ENCODE measurements at regions not wholly inside any gene's neighbourhood (a gene's known extent, or its start where the extent isn't known, plus 50 kb on each side); places are given as distances from the start of the nearest gene placed in this dataset.
"Not testable (repeated sequence)": the region's sequence is repeated elsewhere in the genome, so short reads cannot be mapped to it uniquely, and the experiment has no call there.

DNA sequence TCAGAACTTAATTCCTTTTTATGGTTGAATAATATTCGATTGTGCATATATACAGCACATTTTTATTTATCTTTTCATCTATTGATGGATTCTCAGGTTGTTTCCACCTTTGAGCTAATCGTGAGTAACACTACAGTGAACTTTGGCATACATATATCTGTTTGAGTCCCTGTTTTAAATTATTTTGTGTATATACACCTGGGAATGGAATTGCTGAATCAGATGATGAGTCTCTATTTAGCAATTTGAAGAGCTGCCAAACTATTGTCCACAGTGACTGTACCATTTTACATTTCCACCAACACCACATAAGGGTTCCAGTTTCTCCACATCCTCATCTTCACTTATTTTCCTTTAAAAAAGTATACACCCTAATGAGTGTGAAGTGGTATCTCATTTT, 166.2 kb upstream of the FGF13 start:
- Mint-ChIP-seq H3K9me3 (peaks cover 12% of the 10 kb centered on the region), H3K4me1 (no peaks in the 10 kb centered on the region), H3K27me3 (no peaks in the 10 kb centered on the region), H3K4me3 (no peak overlapping the region), H3K36me3 (no peaks in the 10 kb centered on the region), H3K27ac (no peak overlapping the region)
- ATAC-seq (ENCODE audit: low read depth): no peak
- DNase-seq (ENCODE audit: low spot score in 2 of 2): no peak

DNA sequence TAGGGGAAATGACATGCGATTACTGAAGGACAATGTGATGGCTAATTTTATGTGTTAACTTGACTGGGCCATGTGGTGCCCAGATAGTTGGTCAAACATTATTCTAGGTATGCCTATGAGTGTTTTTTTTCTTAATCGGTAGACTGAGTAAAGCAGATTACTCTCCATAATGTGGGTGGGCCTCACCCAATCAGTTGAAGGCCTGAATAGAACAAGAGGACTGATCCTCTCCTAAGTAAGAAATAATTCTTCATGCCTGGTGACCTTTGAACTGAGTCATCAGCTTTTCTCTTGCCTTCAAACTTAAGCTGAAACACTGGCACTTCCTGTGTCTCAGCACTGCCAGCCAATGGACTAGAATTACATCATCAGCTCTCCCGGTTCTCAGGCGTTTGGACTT, 164.0 kb upstream of the FGF13 start:
- H3K36me3 Mint-ChIP-seq: no peaks in the 10 kb centered on the region
- peaks cover 6% of the 10 kb centered on the region for H3K9me3 Mint-ChIP-seq
- ATAC-seq (ENCODE audit: low read depth): no peak
- no peak overlapping the region for H3K4me3 Mint-ChIP-seq
- no peak for DNase-seq (ENCODE audit: low spot score in 2 of 2)
- H3K27me3 Mint-ChIP-seq: no peaks in the 10 kb centered on the region
- H3K27ac Mint-ChIP-seq: no peak overlapping the region
- no peaks in the 10 kb centered on the region for H3K4me1 Mint-ChIP-seq

DNA sequence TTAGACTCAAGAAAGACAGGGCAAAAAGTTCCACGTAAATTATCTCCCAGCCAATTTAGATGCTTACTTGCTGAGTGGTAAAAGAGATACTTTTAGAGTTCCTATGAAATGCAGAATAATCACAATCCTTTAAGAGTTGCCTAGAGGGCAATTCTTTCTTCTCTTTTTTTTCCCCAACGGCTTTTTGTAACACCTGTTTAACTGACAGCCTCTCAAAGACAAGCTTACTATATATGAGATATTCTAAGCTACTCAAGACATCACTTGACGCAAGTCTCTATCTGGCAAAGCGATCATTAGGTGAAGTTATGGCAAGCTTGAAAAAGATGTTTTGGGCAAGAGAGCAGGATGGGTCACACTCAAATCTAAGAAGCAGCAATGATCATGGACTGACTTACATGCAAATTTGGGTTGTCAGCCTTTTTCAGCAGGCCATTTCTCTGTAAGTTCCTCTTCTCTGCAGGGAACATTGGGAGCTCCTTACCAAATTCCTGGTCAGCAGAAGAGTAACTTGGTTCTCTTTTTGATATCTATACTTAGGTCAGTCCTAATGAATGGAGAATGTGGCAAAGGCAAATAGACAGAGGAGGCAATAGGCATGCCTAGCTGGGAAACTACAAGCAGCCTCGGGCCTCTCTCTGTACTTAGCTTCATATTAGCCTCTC, 162.9 kb upstream of the FGF13 start:
- no peaks in the 10 kb centered on the region for H3K27me3 Mint-ChIP-seq
- ATAC-seq (ENCODE audit: low read depth) (no peak), DNase-seq (ENCODE audit: low spot score in 2 of 2) (no peak)
- H3K4me1 Mint-ChIP-seq: no peaks in the 10 kb centered on the region
- H3K27ac Mint-ChIP-seq: no peak overlapping the region
- peaks cover 6% of the 10 kb centered on the region for H3K9me3 Mint-ChIP-seq
- H3K4me3 Mint-ChIP-seq: no peak overlapping the region
- no peaks in the 10 kb centered on the region for H3K36me3 Mint-ChIP-seq

DNA sequence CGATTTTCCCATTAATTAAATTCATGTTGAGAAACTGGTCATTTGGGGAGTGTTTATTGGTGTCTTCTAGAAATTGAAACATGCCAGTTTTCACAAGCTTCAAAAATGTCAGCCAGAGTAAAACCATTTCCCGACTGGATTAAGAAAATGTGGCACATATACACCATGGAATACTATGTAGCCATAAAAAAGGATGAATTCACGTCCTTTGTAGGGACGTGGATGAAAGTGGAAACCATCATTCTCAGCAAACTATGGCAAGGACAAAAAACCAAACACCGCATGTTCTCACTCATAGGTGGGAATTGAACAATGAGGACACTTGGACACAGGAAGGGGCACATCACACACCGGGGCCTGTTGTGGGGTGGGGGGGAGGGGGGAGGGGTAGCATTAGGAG, 162.1 kb upstream of the FGF13 start:
- not testable (repeated sequence) for H3K9me3 Mint-ChIP-seq; H3K4me3 Mint-ChIP-seq; DNase-seq (ENCODE audit: low spot score in 2 of 2)

DNA sequence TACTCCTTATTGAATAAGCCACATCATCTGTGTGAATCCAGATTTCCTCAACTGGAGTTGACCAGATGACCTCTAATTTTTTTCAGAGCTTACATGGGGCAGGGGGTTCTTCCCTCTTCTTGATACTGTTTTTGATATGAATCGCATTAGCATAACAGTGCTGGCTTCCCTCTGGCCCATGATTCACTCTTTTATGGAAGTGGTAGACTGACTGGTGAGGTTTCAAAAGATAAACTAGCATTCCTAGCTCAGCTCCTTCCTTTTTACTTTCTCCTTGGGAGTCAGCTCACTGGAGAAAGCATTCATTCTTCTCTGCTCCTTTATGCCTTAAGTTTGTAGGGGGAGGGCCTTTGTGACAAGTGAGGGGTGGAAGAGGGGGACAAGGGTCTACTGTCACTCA, 161.0 kb upstream of the FGF13 start:
- no peaks in the 10 kb centered on the region for H3K27me3 Mint-ChIP-seq
- H3K9me3 Mint-ChIP-seq: peaks cover 6% of the 10 kb centered on the region
- H3K4me3 Mint-ChIP-seq: no peak overlapping the region
- DNase-seq (ENCODE audit: low spot score in 2 of 2) (no peak), ATAC-seq (ENCODE audit: low read depth) (no peak)
- H3K4me1 Mint-ChIP-seq: no peaks in the 10 kb centered on the region
- no peaks in the 10 kb centered on the region for H3K36me3 Mint-ChIP-seq
- H3K27ac Mint-ChIP-seq: no peak overlapping the region

More for the DNA sequence above, 162.1 kb upstream of the FGF13 start:
- H3K4me1 Mint-ChIP-seq; H3K27ac Mint-ChIP-seq; ATAC-seq (ENCODE audit: low read depth); H3K27me3 Mint-ChIP-seq; H3K36me3 Mint-ChIP-seq: not testable (repeated sequence)

DNA sequence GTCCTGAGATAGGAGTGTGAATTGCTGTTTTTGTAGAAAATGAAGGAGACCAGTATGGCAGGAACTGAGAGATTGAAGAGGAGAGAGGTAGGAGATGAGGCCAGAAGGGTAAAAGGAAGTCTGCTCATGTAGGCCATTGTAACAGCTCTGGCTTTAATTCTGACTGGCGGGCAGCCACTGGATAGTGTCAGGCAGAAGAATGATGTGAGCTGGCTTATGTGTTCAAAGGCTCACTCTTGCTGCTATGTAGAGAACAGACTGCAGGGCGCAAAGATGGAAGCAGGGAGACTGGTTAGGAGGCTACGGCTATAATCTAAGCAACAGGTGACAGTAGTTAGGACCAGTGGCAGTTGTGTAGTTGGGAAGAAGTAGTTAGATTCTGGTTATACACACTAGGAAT, 160.2 kb upstream of the FGF13 start:
- H3K4me1 Mint-ChIP-seq: no peaks in the 10 kb centered on the region
- no peak overlapping the region for H3K27ac Mint-ChIP-seq
- no peak overlapping the region for H3K4me3 Mint-ChIP-seq
- no peak for ATAC-seq (ENCODE audit: low read depth)
- H3K36me3 Mint-ChIP-seq: no peaks in the 10 kb centered on the region
- H3K27me3 Mint-ChIP-seq: no peaks in the 10 kb centered on the region
- peaks cover 6% of the 10 kb centered on the region for H3K9me3 Mint-ChIP-seq
- DNase-seq (ENCODE audit: low spot score in 2 of 2): no peak

DNA sequence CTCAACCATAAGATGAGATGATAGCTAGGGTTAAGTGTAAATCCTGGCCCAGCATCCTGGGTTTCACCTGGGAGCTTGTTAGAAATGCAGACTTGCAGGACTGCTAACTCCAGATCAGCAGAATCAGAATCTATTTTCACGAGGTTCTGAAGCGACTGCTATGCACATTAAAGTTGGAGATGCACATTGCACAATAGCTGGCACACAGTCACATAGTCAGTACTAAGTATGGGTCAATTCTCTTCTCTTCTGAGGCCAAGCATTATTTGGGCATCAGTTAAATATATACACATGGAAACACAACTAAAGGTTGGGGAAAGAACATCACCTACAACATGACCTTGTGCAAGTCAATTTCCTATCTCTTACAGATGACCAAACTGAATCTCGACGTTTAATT, 155.1 kb upstream of the FGF13 start:
- ATAC-seq (ENCODE audit: low read depth): no peak
- no peaks in the 10 kb centered on the region for H3K4me1 Mint-ChIP-seq
- no peaks in the 10 kb centered on the region for H3K9me3 Mint-ChIP-seq
- no peaks in the 10 kb centered on the region for H3K27me3 Mint-ChIP-seq
- H3K4me3 Mint-ChIP-seq: no peak overlapping the region
- no peaks in the 10 kb centered on the region for H3K36me3 Mint-ChIP-seq
- no peak overlapping the region for H3K27ac Mint-ChIP-seq
- DNase-seq (ENCODE audit: low spot score in 2 of 2): no peak

DNA sequence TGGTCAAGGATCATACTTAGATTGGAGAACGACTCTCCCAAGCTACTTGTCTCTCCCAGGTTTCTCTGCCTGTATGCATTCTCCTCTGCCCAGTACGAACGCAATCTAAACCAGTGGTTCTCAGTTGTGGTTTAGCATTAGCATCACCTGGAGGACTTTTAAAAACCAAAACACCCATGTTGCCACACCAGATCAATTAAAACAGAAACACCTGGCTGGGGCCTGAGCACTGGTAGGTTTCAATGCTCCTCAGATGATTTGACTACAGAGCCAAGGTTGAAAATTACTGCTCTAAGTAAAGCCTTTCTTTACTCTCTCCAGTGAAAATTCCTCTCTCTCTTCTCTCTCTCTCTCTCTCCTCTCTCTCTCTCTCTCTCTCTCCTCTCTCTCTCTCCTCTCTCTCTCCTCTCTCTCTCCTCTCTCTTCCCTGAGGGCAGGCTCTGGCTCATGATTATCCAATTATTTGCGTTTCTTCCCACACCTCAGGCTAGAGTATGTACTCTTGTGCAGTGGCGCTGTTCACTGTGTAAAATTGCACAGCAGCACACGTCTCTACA, 153.7 kb upstream of the FGF13 start:
- Mint-ChIP-seq H3K9me3 (no peaks in the 10 kb centered on the region), H3K4me1 (no peaks in the 10 kb centered on the region)

DNA sequence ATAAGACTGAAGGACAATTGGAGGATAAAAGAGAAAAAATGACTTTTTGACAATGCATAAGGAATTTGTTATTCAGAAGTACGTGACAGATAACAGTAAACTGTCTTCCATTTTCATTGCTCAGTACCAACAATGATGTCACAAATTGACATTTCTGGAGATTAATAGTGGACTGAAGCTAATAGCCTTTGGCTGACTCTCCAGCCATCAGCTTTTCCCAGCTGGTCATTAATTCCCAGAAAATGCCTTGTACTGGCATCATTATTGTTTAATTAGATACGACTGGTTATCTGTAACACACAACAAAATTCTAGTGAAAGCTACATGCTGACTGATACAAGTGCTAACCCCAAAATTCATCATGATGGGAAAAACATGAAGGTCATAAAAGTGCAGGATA, 147.9 kb upstream of the FGF13 start:
- H3K27me3 Mint-ChIP-seq: no peaks in the 10 kb centered on the region
- H3K36me3 Mint-ChIP-seq: no peaks in the 10 kb centered on the region
- no peaks in the 10 kb centered on the region for H3K4me1 Mint-ChIP-seq
- no peaks in the 10 kb centered on the region for H3K9me3 Mint-ChIP-seq
- no peak for ATAC-seq (ENCODE audit: low read depth)
- no peak overlapping the region for H3K4me3 Mint-ChIP-seq
- no peak overlapping the region for H3K27ac Mint-ChIP-seq
- DNase-seq (ENCODE audit: low spot score in 2 of 2): no peak

More for the DNA sequence above, 153.7 kb upstream of the FGF13 start:
- DNase-seq (ENCODE audit: low spot score in 2 of 2) (no peak), ATAC-seq (ENCODE audit: low read depth) (no peak)
- Mint-ChIP-seq H3K27me3 (no peaks in the 10 kb centered on the region), H3K4me3 (no peak overlapping the region), H3K27ac (no peak overlapping the region), H3K36me3 (no peaks in the 10 kb centered on the region)

DNA sequence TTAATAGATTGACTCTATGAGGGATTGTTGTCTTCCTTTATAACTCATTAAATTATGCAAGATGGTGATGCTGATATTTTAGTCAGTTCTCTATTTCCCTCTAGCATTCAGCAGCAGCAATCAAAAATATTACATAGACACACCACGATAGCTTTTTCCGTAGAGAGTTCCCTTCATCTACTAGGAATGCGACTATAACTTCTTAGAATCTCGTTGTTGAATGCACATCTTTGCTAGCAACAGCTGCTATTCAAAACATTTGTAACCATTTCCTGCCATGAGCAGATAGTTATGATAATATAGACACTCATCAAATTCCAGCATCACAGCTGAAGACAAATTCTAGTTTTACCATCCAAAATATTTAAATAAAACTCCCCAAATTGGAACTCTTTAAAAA, 147.4 kb upstream of the FGF13 start:
- Mint-ChIP-seq H3K4me3 (no peak overlapping the region), H3K9me3 (no peaks in the 10 kb centered on the region), H3K27ac (no peak overlapping the region), H3K27me3 (no peaks in the 10 kb centered on the region), H3K36me3 (no peaks in the 10 kb centered on the region), H3K4me1 (no peaks in the 10 kb centered on the region)
- ATAC-seq (ENCODE audit: low read depth) (no peak), DNase-seq (ENCODE audit: low spot score in 2 of 2) (no peak)

DNA sequence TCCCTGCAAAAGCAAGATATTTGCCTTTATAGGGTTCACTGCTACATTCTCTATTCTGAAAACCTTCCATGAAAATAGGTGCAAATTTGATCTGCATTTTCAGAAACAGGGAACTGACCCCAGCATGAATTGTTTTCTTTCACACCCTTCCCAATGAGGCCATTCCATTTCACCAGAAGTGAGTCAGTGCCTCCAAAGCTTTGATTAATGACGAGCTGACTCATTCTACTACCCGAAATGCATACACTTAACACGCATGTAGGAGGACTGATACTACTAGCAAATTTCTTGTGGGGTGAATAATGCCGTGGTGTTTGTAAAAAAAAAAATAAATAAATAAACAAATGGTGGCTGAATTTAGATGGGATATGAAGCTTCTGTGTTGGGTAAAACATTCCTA, 146.9 kb upstream of the FGF13 start:
- Mint-ChIP-seq H3K36me3 (no peaks in the 10 kb centered on the region), H3K4me1 (no peaks in the 10 kb centered on the region), H3K9me3 (no peaks in the 10 kb centered on the region), H3K4me3 (no peak overlapping the region), H3K27ac (no peak overlapping the region), H3K27me3 (no peaks in the 10 kb centered on the region)
- ATAC-seq (ENCODE audit: low read depth) (no peak), DNase-seq (ENCODE audit: low spot score in 2 of 2) (no peak)

DNA sequence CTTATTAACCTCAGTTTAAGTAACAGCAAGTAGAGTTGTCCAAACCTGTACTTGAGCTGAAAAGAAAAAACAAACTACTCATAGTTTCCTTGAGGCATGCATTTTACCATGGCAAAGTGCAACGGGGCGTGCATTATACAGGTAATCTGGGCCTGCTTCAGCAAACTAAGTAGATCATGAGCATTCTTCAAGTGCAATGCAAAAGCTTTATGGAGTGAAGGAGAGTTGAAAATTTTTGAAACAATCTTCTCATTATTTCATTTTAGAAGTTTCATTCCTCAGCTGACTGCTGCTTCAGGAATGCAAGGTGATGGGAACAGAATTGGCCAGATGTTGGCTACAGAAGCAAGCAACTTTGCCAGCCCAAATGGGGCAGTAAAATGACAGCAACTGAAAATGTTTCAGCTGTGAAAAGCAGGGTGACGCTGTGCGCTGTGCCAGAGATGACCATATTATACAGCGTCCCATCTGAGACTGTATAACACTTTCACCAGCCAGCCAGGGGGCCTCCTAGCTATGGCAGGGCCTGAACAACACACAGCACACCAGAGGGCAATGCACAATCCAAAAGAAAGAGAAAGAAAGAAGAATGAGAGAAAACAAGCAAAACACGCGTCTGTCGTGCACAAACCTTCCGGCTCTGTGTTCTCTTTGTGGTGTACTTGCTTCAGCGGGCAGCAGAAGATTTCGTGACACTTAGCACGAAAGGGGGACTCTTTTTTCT, 145.5 kb upstream of the FGF13 start:
- no peaks in the 10 kb centered on the region for H3K36me3 Mint-ChIP-seq
- no peak for ATAC-seq (ENCODE audit: low read depth)
- H3K4me1 Mint-ChIP-seq: no peaks in the 10 kb centered on the region
- no peak overlapping the region for H3K4me3 Mint-ChIP-seq
- no peaks in the 10 kb centered on the region for H3K9me3 Mint-ChIP-seq
- H3K27ac Mint-ChIP-seq: no peak overlapping the region
- no peaks in the 10 kb centered on the region for H3K27me3 Mint-ChIP-seq
- no peak for DNase-seq (ENCODE audit: low spot score in 2 of 2)

DNA sequence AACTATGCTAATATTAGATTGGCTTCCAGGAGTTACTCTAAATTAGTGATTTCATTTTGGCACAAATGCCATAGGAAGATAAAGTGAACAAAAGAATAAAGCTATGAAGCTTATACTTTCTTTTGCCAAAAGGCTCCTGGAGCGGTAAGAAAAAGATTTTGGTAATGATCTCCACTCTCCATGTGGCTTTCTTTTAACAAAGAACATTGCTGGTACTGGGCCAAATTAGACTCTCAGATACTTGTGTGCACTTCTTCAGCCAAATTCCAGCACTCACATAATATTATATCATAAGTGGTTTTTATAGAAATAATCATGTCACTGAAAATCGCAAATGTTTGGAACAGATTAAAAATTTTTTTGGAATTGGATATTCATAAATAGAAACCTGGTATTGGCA, 142.4 kb upstream of the FGF13 start:
- H3K36me3 Mint-ChIP-seq: no peaks in the 10 kb centered on the region
- no peaks in the 10 kb centered on the region for H3K27me3 Mint-ChIP-seq
- H3K9me3 Mint-ChIP-seq: no peaks in the 10 kb centered on the region
- H3K4me1 Mint-ChIP-seq: no peaks in the 10 kb centered on the region
- H3K4me3 Mint-ChIP-seq: no peak overlapping the region
- ATAC-seq (ENCODE audit: low read depth): no peak
- no peak overlapping the region for H3K27ac Mint-ChIP-seq
- no peak for DNase-seq (ENCODE audit: low spot score in 2 of 2)

DNA sequence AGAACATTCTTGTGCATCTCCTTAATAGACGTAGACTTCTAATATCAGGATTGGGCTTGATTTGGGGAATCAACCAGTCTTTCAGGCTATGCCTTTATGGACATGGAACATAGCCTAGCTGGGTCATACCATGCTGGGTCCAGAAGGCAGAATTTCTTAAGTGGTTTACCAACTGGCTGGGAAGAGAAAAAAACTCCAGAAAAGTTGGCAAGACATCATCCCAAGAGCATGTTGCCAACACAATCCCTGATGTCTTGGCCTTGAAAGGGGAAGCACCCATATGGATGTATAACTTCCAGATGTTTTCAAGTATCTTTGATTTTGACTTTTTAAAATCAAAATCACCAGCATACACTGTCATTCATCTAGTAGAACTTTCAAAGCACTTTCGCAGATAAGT, 138.0 kb upstream of the FGF13 start:
- DNase-seq (ENCODE audit: low spot score in 2 of 2) (no peak), ATAC-seq (ENCODE audit: low read depth) (no peak)
- no peak overlapping the region for H3K27ac Mint-ChIP-seq
- H3K27me3 Mint-ChIP-seq: no peaks in the 10 kb centered on the region
- H3K36me3 Mint-ChIP-seq: no peaks in the 10 kb centered on the region
- H3K4me3 Mint-ChIP-seq: no peak overlapping the region
- H3K9me3 Mint-ChIP-seq: no peaks in the 10 kb centered on the region
- no peaks in the 10 kb centered on the region for H3K4me1 Mint-ChIP-seq

DNA sequence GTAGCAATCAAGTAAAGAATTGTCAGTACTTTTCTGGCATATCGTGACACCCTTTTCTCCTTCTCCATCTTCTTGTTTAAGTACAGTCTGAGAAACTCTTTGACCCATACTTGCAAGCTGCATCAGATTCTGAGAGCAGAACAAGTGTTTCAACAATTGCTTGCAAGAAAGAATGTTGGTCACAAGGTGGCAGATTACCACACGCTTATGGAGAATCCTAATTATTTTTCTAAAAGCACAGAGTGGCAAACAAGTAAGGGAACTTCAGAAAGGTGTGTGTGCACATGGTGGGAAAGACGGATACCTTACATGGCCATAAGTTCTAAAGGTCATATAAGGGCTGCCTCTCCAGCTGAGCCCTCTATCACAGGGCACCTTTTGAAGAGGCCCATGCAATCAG, 136.4 kb upstream of the FGF13 start:
- Mint-ChIP-seq H3K4me1 (no peaks in the 10 kb centered on the region), H3K36me3 (no peaks in the 10 kb centered on the region), H3K27ac (no peak overlapping the region), H3K27me3 (no peaks in the 10 kb centered on the region), H3K9me3 (no peaks in the 10 kb centered on the region), H3K4me3 (no peak overlapping the region)
- ATAC-seq (ENCODE audit: low read depth): no peak
- no peak for DNase-seq (ENCODE audit: low spot score in 2 of 2)

Measured in memory B cell (primary cell).